Endothelial cell of umbilical vein (primary cell): ENCODE measurements at regions not wholly inside any gene's neighbourhood (a gene's known extent, or its start where the extent isn't known, plus 50 kb on each side); places are given as distances from the start of the nearest gene placed in this dataset.
"Not testable (repeated sequence)": the region's sequence is repeated elsewhere in the genome, so short reads cannot be mapped to it uniquely, and the experiment has no call there.

ENCODE experiments used
- CTCF ChIP-seq, 2 donors: IDR thresholded peaks; 1 replicate in 1 of 2; 2 replicates in 1 of 2; pipeline ENCODE4 v1.5.1; 2011; ENCODE audit warnings: low read length in 2 of 2, mild to moderate bottlenecking in 2 of 2, moderate library complexity in 2 of 2, control low read depth in 1 of 2, inconsistent platforms in 1 of 2, low read depth in 1 of 2; ENCODE audit not compliant: insufficient read depth in 1 of 2; ENCODE audit errors: extremely low read depth in 1 of 2
- EZH2 ChIP-seq: IDR thresholded peaks from 2 replicates; pipeline ENCODE4 v1.6.1; 2012; ENCODE audit warnings: borderline replicate concordance, low read depth, mild to moderate bottlenecking, moderate library complexity, low read length, inconsistent platforms; ENCODE audit not compliant: severe bottlenecking
- POLR2A ChIP-seq: IDR thresholded peaks from 2 replicates; pipeline ENCODE4 v1.6.1; 2012; ENCODE audit warnings: low read depth, mild to moderate bottlenecking, control low read depth, low read length

- not testable (repeated sequence) for TF ChIP-seq CTCF (IDR thresholded peaks at IDR 0.05; ENCODE audit: extremely low read depth in 1 of 2, insufficient read depth in 1 of 2, low read depth in 1 of 2, low read length in 2 of 2); POLR2A; EZH2
Measured at GRCh38 chr4:3953140-3953489, 186.9 kb downstream of the ADRA2C start.
